ENCODE measurements at regions not wholly inside any gene's neighbourhood (a gene's known extent, or its start where the extent isn't known, plus 50 kb on each side); places are given as distances from the start of the nearest gene placed in this dataset.

GRCh38 chr20:12315652-12316051 lies 398.0 kb downstream of the BTBD3 start:
- Histone ChIP-seq H4K5ac (ENCODE audit: insufficient read length, low read depth, low read length) (no peak overlapping the region), H2BK20ac (ENCODE audit: low read depth, low read length, poor library complexity, severe bottlenecking) (no peak overlapping the region), H3K23me2 (ENCODE audit: insufficient read length, low read depth, low read length, poor library complexity, severe bottlenecking) (no peaks in the 10 kb centered on the region), H4K20me1 (ENCODE audit: control insufficient read depth, insufficient read depth, insufficient read length) (no peaks in the 10 kb centered on the region), H3K4ac (ENCODE audit: low read depth, low read length) (no peak overlapping the region), H3K18ac (ENCODE audit: insufficient read length, low read depth, low read length) (no peak overlapping the region), H4K8ac (replicated peaks; ENCODE audit: insufficient read length, low read depth, low read length) (no peak overlapping the region), H3K27ac (ENCODE audit: insufficient read length, low read depth, low read length) (no peak overlapping the region), H2BK12ac (ENCODE audit: insufficient read length, low read depth, low read length) (no peak overlapping the region), H2BK5ac (ENCODE audit: insufficient read length, low read length) (no peak overlapping the region), H2BK120ac (ENCODE audit: low read depth, low read length, poor library complexity, severe bottlenecking) (no peak overlapping the region), H3K23ac (ENCODE audit: insufficient read length, low read depth, low read length) (no peak overlapping the region), H3K4me2 (ENCODE audit: insufficient read depth, insufficient read length, low read length) (no peak overlapping the region), H3K56ac (ENCODE audit: insufficient read length, low read depth, low read length) (no peak overlapping the region), H3T11ph (ENCODE audit: low read length) (no peak overlapping the region), H3K4me1 (ENCODE audit: insufficient read depth, low read length) (no peaks in the 10 kb centered on the region), H3K27me3 (ENCODE audit: insufficient read depth, low read length) (no peaks in the 10 kb centered on the region), H2BK15ac (ENCODE audit: low read depth, low read length) (no peak overlapping the region), H3K9me3 (ENCODE audit: control insufficient read depth, low read depth, low read length) (no peaks in the 10 kb centered on the region), H3K79me2 (ENCODE audit: insufficient read depth, low read length) (no peaks in the 10 kb centered on the region), H4K91ac (ENCODE audit: insufficient read length, low read depth, low read length) (no peak overlapping the region), H3K79me1 (ENCODE audit: insufficient read depth, low read depth, low read length, poor library complexity, severe bottlenecking) (no peaks in the 10 kb centered on the region), H2AFZ (ENCODE audit: low read length) (no peak overlapping the region), H3K14ac (ENCODE audit: insufficient read depth, low read length) (no peak overlapping the region), H2AK5ac (ENCODE audit: insufficient read length, low read length) (no peak overlapping the region), H3K9ac (ENCODE audit: extremely low read depth, insufficient read length, low read length) (no peak overlapping the region)
- Mint-ChIP-seq H3K4me1 (peaks cover 5 to 7% of the 10 kb centered on the region in 2 experiments), H3K4me3 (no peak overlapping the region), H3K36me3 (ENCODE audit: insufficient read depth in 1 of 3, low read depth in 3 of 3) (no peaks in the 10 kb centered on the region), H3K9me3 (no peaks in the 10 kb centered on the region), H3K27me3 (ENCODE audit: low read depth) (no peaks in the 10 kb centered on the region), H3K27ac (no peak overlapping the region)
- WGBS (ENCODE audit: extremely low coverage, insufficient read length, low lambda C conversion rate): no CpG with 5 or more reads among the region's 1 CpG
- TF ChIP-seq, protein P1, sequence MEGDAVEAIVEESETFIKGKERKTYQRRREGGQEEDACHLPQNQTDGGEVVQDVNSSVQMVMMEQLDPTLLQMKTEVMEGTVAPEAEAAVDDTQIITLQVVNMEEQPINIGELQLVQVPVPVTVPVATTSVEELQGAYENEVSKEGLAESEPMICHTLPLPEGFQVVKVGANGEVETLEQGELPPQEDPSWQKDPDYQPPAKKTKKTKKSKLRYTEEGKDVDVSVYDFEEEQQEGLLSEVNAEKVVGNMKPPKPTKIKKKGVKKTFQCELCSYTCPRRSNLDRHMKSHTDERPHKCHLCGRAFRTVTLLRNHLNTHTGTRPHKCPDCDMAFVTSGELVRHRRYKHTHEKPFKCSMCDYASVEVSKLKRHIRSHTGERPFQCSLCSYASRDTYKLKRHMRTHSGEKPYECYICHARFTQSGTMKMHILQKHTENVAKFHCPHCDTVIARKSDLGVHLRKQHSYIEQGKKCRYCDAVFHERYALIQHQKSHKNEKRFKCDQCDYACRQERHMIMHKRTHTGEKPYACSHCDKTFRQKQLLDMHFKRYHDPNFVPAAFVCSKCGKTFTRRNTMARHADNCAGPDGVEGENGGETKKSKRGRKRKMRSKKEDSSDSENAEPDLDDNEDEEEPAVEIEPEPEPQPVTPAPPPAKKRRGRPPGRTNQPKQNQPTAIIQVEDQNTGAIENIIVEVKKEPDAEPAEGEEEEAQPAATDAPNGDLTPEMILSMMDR (conservative IDR thresholded peaks at IDR 0.05): no peak
- DNase-seq: no peak
